IMR-90 (cell line): ENCODE measurements at regions not wholly inside any gene's neighbourhood (a gene's known extent, or its start where the extent isn't known, plus 50 kb on each side); places are given as distances from the start of the nearest gene placed in this dataset.
"Not testable (repeated sequence)": the region's sequence is repeated elsewhere in the genome, so short reads cannot be mapped to it uniquely, and the experiment has no call there.

Experiments
- ATAC-seq: fragments of 200-7000 bp; cut with Tn5 transposase; 2 replicates; pipeline ENCODE4 v1.9.1; 2020; ENCODE audit warnings: low read depth, mild to moderate bottlenecking, moderate library complexity
- BruUV-seq: library from RNA; stranded (reverse); fragments of 400-500 nt; replicated peaks from 2 replicates; lab custom pipeline; 2021; lab: Mats Ljungman, UMichigan
- CTCF ChIA-PET: fragments of 300-600 bp; formaldehyde crosslinking; extraction: SDS; loops from one replicate; lab custom pipeline; 2021; ENCODE audit warnings: antibody characterized with exemption; lab: Yijun Ruan, JAX
- POLR2A ChIA-PET: fragments of 300-600 bp; sonication (Branson Sonifier 250); formaldehyde crosslinking; loops from one replicate; lab custom pipeline; 2022; ENCODE audit warnings: antibody characterized with exemption; ENCODE audit not compliant: unreplicated experiment; lab: Charles Lee
- DNase-seq: peaks from one replicate; pipeline ENCODE4 v3.0.0; 2013
- H2AFZ ChIP-seq: replicated peaks from 2 replicates; pipeline ENCODE3; 2013; ENCODE audit warnings: low read length, mild to moderate bottlenecking; ENCODE audit not compliant: poor library complexity
- H2AK5ac ChIP-seq: 2 replicates; pipeline ENCODE4 v1.6.1; 2013; ENCODE audit warnings: low read depth, low read length, inconsistent platforms
- H2AK9ac ChIP-seq: replicated peaks from 2 replicates; pipeline ENCODE3; 2013; ENCODE audit warnings: mild to moderate bottlenecking, low read depth, low read length, moderate library complexity; ENCODE audit not compliant: poor library complexity
- H2BK120ac ChIP-seq: 2 replicates; pipeline ENCODE4 v1.6.1; 2013; ENCODE audit warnings: low read depth, low read length, inconsistent platforms
- H2BK15ac ChIP-seq: 3 replicates; pipeline ENCODE4 v1.6.1; 2013; ENCODE audit warnings: low read depth, low read length, inconsistent platforms
- H2BK20ac ChIP-seq: 2 replicates; pipeline ENCODE4 v1.6.1; 2013; ENCODE audit warnings: low read depth, mild to moderate bottlenecking, inconsistent platforms, low read length, moderate library complexity
- H2BK5ac ChIP-seq: 2 replicates; pipeline ENCODE4 v1.6.1; 2013; ENCODE audit warnings: mild to moderate bottlenecking, low read depth, low read length, inconsistent platforms; ENCODE audit not compliant: poor library complexity, severe bottlenecking
- H3K14ac ChIP-seq: replicated peaks from 2 replicates; pipeline ENCODE4 v1.6.1; 2013; ENCODE audit warnings: low read depth, low read length, inconsistent platforms
- H3K18ac ChIP-seq: 2 replicates; pipeline ENCODE4 v1.6.1; 2013; ENCODE audit warnings: low read depth, low read length, control low read depth
- H3K23ac ChIP-seq: 2 replicates; pipeline ENCODE4 v1.6.1; 2013; ENCODE audit warnings: low read depth, low read length, inconsistent platforms
- H3K27ac ChIP-seq: 2 replicates; pipeline ENCODE4 v1.5.1; 2013; ENCODE audit warnings: mild to moderate bottlenecking, control low read depth, low read length; ENCODE audit not compliant: insufficient read depth
- H3K27me3 ChIP-seq: 2 replicates; pipeline ENCODE4 v1.6.1; 2013; ENCODE audit warnings: low read length; ENCODE audit not compliant: control insufficient read depth, insufficient read depth
- H3K36me3 ChIP-seq: 2 replicates; pipeline ENCODE4 v1.6.1; 2013; ENCODE audit warnings: low read length, mixed read lengths; ENCODE audit not compliant: control insufficient read depth, insufficient read depth
- H3K4ac ChIP-seq: 2 replicates; pipeline ENCODE4 v1.6.1; 2013; ENCODE audit warnings: low read depth, low read length, inconsistent platforms
- H3K4me1 ChIP-seq: 2 replicates; pipeline ENCODE4 v1.6.1; 2013; ENCODE audit warnings: low read length, mixed read lengths; ENCODE audit not compliant: control insufficient read depth, insufficient read depth
- H3K4me2 ChIP-seq: 2 replicates; pipeline ENCODE4 v1.6.1; 2013; ENCODE audit warnings: low read depth, mild to moderate bottlenecking, control low read depth, low read length, moderate library complexity
- H3K4me3 ChIP-seq: 2 replicates; pipeline ENCODE4 v1.5.1; 2013; ENCODE audit warnings: low read depth, mild to moderate bottlenecking, control low read depth, low read length, moderate library complexity; ENCODE audit not compliant: insufficient read depth
- H3K56ac ChIP-seq: 2 replicates; pipeline ENCODE4 v1.6.1; 2013; ENCODE audit warnings: low read length, inconsistent platforms; ENCODE audit not compliant: insufficient read depth; ENCODE audit errors: extremely low read depth
- H3K79me1 ChIP-seq, 2 experiments: 2 replicates each; pipeline ENCODE4 v1.6.1; 2013; ENCODE audit warnings: low read length in 2 of 2, inconsistent platforms in 1 of 2, low read depth in 1 of 2
- H3K9ac ChIP-seq: 2 replicates; pipeline ENCODE4 v1.6.1; 2013; ENCODE audit warnings: low read depth, low read length, control low read depth
- H3K9me1 ChIP-seq: 2 replicates; pipeline ENCODE4 v1.6.1; 2013; ENCODE audit warnings: low read length, inconsistent platforms; ENCODE audit not compliant: insufficient read depth
- H3K9me3 ChIP-seq: 2 replicates; pipeline ENCODE4 v1.6.1; 2013; ENCODE audit warnings: low read length; ENCODE audit not compliant: control insufficient read depth, insufficient read depth
- H4K20me1 ChIP-seq: 2 replicates; pipeline ENCODE4 v1.6.1; 2013; ENCODE audit warnings: low read length, inconsistent platforms; ENCODE audit not compliant: insufficient read depth
- H4K5ac ChIP-seq: 2 replicates; pipeline ENCODE4 v1.6.1; 2013; ENCODE audit warnings: mild to moderate bottlenecking, low read depth, low read length, control low read depth
- H4K8ac ChIP-seq, 2 experiments: 2 replicates each; pipeline ENCODE4 v1.6.1; 2013; ENCODE audit warnings: low read depth in 2 of 2, low read length in 2 of 2, control low read depth in 1 of 2, inconsistent platforms in 1 of 2
- H4K91ac ChIP-seq: 2 replicates; pipeline ENCODE4 v1.6.1; 2013; ENCODE audit warnings: low read depth, low read length, inconsistent platforms; ENCODE audit not compliant: insufficient read depth
- WGBS, 2 experiments: methylation state at CpG; one replicate each; pipeline versions ENCODE4 v1.1.5 to v1.1.7; 2013; ENCODE audit warnings: missing lambda C conversion rate in 2 of 2; ENCODE audit not compliant: insufficient read length in 1 of 2; ENCODE audit errors: extremely low coverage in 2 of 2; 5-methylcytosine and 5-hydroxymethylcytosine counted together
- dilution Hi-C: fragments of 300-500 bp; cut with HindIII; formaldehyde crosslinking; loops from one replicate; pipeline ENCODE4 v1.14.3; 2018; ENCODE audit warnings: low sequenced_read_pairs; ENCODE audit not compliant: unreplicated experiment
- in situ Hi-C: fragments of 300-500 bp; cut with MboI; formaldehyde crosslinking; loops from 3 replicates; pipeline ENCODE4 v1.14.3; 2019; ENCODE audit warnings: low sequenced_read_pairs, inconsistent platforms, mixed read lengths
- intact Hi-C: fragments of 100-400 bp; cut with micrococcal nuclease; formaldehyde crosslinking; loops from 2 replicates; pipeline ENCODE4 v1.10.0; 2022

GRCh38 chrX:23075461-23075860, 75.7 kb downstream of the DDX53 start:
- H2AK5ac ChIP-seq, H3K23ac ChIP-seq, H2AK9ac ChIP-seq, H4K91ac ChIP-seq, H4K8ac ChIP-seq, H3K9me1 ChIP-seq, H2AFZ ChIP-seq, H3K4me2 ChIP-seq, ATAC-seq, in situ Hi-C loops, H3K56ac ChIP-seq, H3K9me3 ChIP-seq, H3K79me1 ChIP-seq, H2BK5ac ChIP-seq, dilution Hi-C loops, H3K27me3 ChIP-seq, H3K4me1 ChIP-seq, H3K9ac ChIP-seq, DNase-seq, BruUV-seq, CTCF ChIA-PET, H3K14ac ChIP-seq, H3K36me3 ChIP-seq, H4K20me1 ChIP-seq, H3K4me3 ChIP-seq, H3K18ac ChIP-seq, H4K5ac ChIP-seq, H2BK15ac ChIP-seq, H3K4ac ChIP-seq, intact Hi-C loops, POLR2A ChIA-PET, H2BK20ac ChIP-seq, H2BK120ac ChIP-seq, H3K27ac ChIP-seq: not testable (repeated sequence)
- WGBS, 2 experiments: no CpG with 5 or more reads among the region's 21 CpGs
